ENCODE measurements at regions not wholly inside any gene's neighbourhood (a gene's known extent, or its start where the extent isn't known, plus 50 kb on each side); places are given as distances from the start of the nearest gene placed in this dataset.
"Not testable (repeated sequence)": the region's sequence is repeated elsewhere in the genome, so short reads cannot be mapped to it uniquely, and the experiment has no call there.

- no peak for DNase-seq (ENCODE audit: low spot score)
Observed at GRCh38 chr7:16089801-16090200, 331.5 kb downstream of the CRPPA start.

- DNase-seq (ENCODE audit: low spot score): no peak
Observed at GRCh38 chr7:16089191-16089590, 332.1 kb downstream of the CRPPA start.

GRCh38 chr7:16086743-16087142, 334.6 kb downstream of the CRPPA start:
- DNase-seq (ENCODE audit: low spot score): no peak

- DNase-seq (ENCODE audit: low spot score): not testable (repeated sequence)
Observed at GRCh38 chr7:16085780-16086179, 335.6 kb downstream of the CRPPA start.

- DNase-seq (ENCODE audit: low spot score): no peak
Observed at GRCh38 chr7:16084875-16085274, 336.5 kb downstream of the CRPPA start.

- DNase-seq (ENCODE audit: low spot score): no peak
Observed at GRCh38 chr7:16084370-16084769, 337.0 kb downstream of the CRPPA start.

GRCh38 chr7:16083931-16084330, 337.4 kb downstream of the CRPPA start:
- DNase-seq (ENCODE audit: low spot score): no peak

GRCh38 chr7:16080131-16080530, 341.2 kb downstream of the CRPPA start:
- no peak for DNase-seq (ENCODE audit: low spot score)

- no peak for DNase-seq (ENCODE audit: low spot score)
Observed at GRCh38 chr7:16079723-16080122, 341.6 kb downstream of the CRPPA start.

GRCh38 chr7:16078076-16078952, 343.0 kb downstream of the CRPPA start:
- no peak for DNase-seq (ENCODE audit: low spot score)

GRCh38 chr7:16071246-16071857, 350.0 kb downstream of the CRPPA start:
- peak; percentile 32 for DNase-seq (ENCODE audit: low spot score)

GRCh38 chr7:16070806-16071205, 350.5 kb downstream of the CRPPA start:
- no peak for DNase-seq (ENCODE audit: low spot score)

- no peak for DNase-seq (ENCODE audit: low spot score)
Observed at GRCh38 chr7:16069998-16070397, 351.3 kb downstream of the CRPPA start.

GRCh38 chr7:16068183-16068582, 353.2 kb downstream of the CRPPA start:
- DNase-seq (ENCODE audit: low spot score): no peak

GRCh38 chr7:16067711-16068110, 353.6 kb downstream of the CRPPA start:
- DNase-seq (ENCODE audit: low spot score): no peak

- DNase-seq (ENCODE audit: low spot score): no peak
Observed at GRCh38 chr7:16066805-16067459, 354.4 kb downstream of the CRPPA start.

- no peak for DNase-seq (ENCODE audit: low spot score)
Observed at GRCh38 chr7:16065939-16066338, 355.4 kb downstream of the CRPPA start.

GRCh38 chr7:16063716-16064675, 357.3 kb downstream of the CRPPA start:
- DNase-seq (ENCODE audit: low spot score): no peak

GRCh38 chr7:16063221-16063620, 358.1 kb downstream of the CRPPA start:
- DNase-seq (ENCODE audit: low spot score): no peak

- peak; percentile 23 for DNase-seq (ENCODE audit: low spot score)
Observed at GRCh38 chr7:16062269-16062668, 359.1 kb downstream of the CRPPA start.

- no peak for DNase-seq (ENCODE audit: low spot score)
Observed at GRCh38 chr7:16061630-16062029, 359.7 kb downstream of the CRPPA start.

- DNase-seq (ENCODE audit: low spot score): no peak
Observed at GRCh38 chr7:16061011-16061410, 360.3 kb downstream of the CRPPA start.
